OCI-LY7 (cell line): ENCODE measurements at regions not wholly inside any gene's neighbourhood (a gene's known extent, or its start where the extent isn't known, plus 50 kb on each side); places are given as distances from the start of the nearest gene placed in this dataset.

Source experiments
- BruUV-seq: library from RNA; stranded (reverse); fragments of 400-500 nt; replicated peaks from 2 replicates; lab custom pipeline; 2021; lab: Mats Ljungman, UMichigan
- CTCF ChIA-PET: fragments of 300-600 bp; sonication (Branson Sonifier 250); formaldehyde crosslinking; loops from one replicate; lab custom pipeline; 2022; ENCODE audit warnings: antibody characterized with exemption; ENCODE audit not compliant: unreplicated experiment; lab: Charles Lee
- POLR2A ChIA-PET: fragments of 300-600 bp; sonication (Branson Sonifier 250); formaldehyde crosslinking; loops from one replicate; lab custom pipeline; 2022; ENCODE audit warnings: antibody characterized with exemption; lab: Charles Lee
- DNase-seq: peaks from one replicate; pipeline ENCODE4 v3.0.0-alpha.2; 2015; ENCODE audit warnings: low spot score
- H2AFZ ChIP-seq: fragments of 200-600 bp; sonication (generic), shearing (Covaris generic); 2 replicates; pipeline ENCODE4 v1.6.1; 2014; ENCODE audit warnings: mild to moderate bottlenecking, antibody characterized with exemption, low read length, moderate library complexity
- H3K27ac ChIP-seq: fragments of 200-600 bp; sonication (generic); 2 replicates; pipeline ENCODE4 v1.5.1; 2014; ENCODE audit warnings: mixed run types, low read depth, mild to moderate bottlenecking, moderate library complexity, low read length, inconsistent platforms; ENCODE audit not compliant: poor library complexity, severe bottlenecking
- H3K36me3 ChIP-seq: fragments of 200-600 bp; sonication (generic); 2 replicates; pipeline ENCODE4 v1.6.1; 2014; ENCODE audit warnings: mild to moderate bottlenecking, antibody characterized with exemption, low read length, moderate library complexity, mixed read lengths; ENCODE audit not compliant: insufficient read depth
- H3K4me1 ChIP-seq: fragments of 200-600 bp; sonication (generic); 2 replicates; pipeline ENCODE4 v1.5.1; 2014; ENCODE audit warnings: mild to moderate bottlenecking, low read length; ENCODE audit not compliant: insufficient read depth, poor library complexity, severe bottlenecking
- H3K4me2 ChIP-seq: fragments of 200-600 bp; sonication (generic); 2 replicates; pipeline ENCODE4 v1.6.1; 2014; ENCODE audit warnings: mild to moderate bottlenecking, low read length
- H3K4me3 ChIP-seq: fragments of 200-600 bp; sonication (generic); 2 replicates; pipeline ENCODE4 v1.5.1; 2014; ENCODE audit warnings: mild to moderate bottlenecking, low read depth, low read length; ENCODE audit not compliant: poor library complexity, severe bottlenecking
- H3K79me2 ChIP-seq: fragments of 200-600 bp; sonication (generic); 2 replicates; pipeline ENCODE4 v1.6.1; 2016; ENCODE audit warnings: low read depth, mild to moderate bottlenecking, low read length, moderate library complexity, mixed read lengths; ENCODE audit not compliant: insufficient read depth
- H3K9me2 ChIP-seq: fragments of 200-600 bp; sonication (generic); 2 replicates; pipeline ENCODE4 v1.6.1; 2016; ENCODE audit warnings: mild to moderate bottlenecking, low read length, mixed read lengths; ENCODE audit not compliant: insufficient read depth
- H3K9me3 ChIP-seq: fragments of 200-600 bp; sonication (generic); 2 replicates; pipeline ENCODE4 v1.6.1; 2014; ENCODE audit warnings: mild to moderate bottlenecking, mixed run types, low read length, mixed read lengths
- H4K20me1 ChIP-seq: fragments of 200-600 bp; sonication (generic); 2 replicates; pipeline ENCODE4 v1.6.1; 2014; ENCODE audit warnings: mild to moderate bottlenecking, antibody characterized with exemption, low read length, moderate library complexity, mixed read lengths; ENCODE audit not compliant: insufficient read depth
- CTCF ChIP-seq: fragments of 200-600 bp; sonication (generic); conservative IDR thresholded peaks from 2 replicates; pipeline ENCODE4 v1.5.1; 2014; ENCODE audit warnings: mild to moderate bottlenecking, antibody characterized with exemption, low read length, moderate library complexity, mixed read lengths
- EZH2phosphoT487 ChIP-seq: fragments of 200-600 bp; sonication (generic); IDR thresholded peaks from 2 replicates; pipeline ENCODE4 v1.6.1; 2018; ENCODE audit warnings: low read depth, borderline replicate concordance, mild to moderate bottlenecking, mixed run types, antibody characterized with exemption, low read length, moderate library complexity, mixed read lengths
- intact Hi-C: fragments of 100-400 bp; cut with micrococcal nuclease; formaldehyde crosslinking; loops from one replicate; pipeline ENCODE4 v1.10.0; 2022; ENCODE audit not compliant: unreplicated experiment

GRCh38 chr17:27379888-27380533 lies 76.2 kb upstream of the KSR1 start:
- no peaks in the 10 kb centered on the region for H3K9me3 ChIP-seq
- H3K4me3 ChIP-seq: no peak overlapping the region
- H3K4me1 ChIP-seq: no peaks in the 10 kb centered on the region
- ChIA-PET POLR2A (no interaction called here), CTCF (no interaction called here)
- no peaks in the 10 kb centered on the region for H4K20me1 ChIP-seq
- no peak overlapping the region for H2AFZ ChIP-seq
- BruUV-seq: no TSS peak
- no peaks in the 10 kb centered on the region for H3K36me3 ChIP-seq
- H3K27ac ChIP-seq: no peak overlapping the region
- intact Hi-C loops: loop anchor here (2.0 kb wide), 2 partner anchors 27 to 135 kb away; no protein-coding TSS in a partner anchor
- no peak for DNase-seq
- TF ChIP-seq CTCF: no peak
- TF ChIP-seq EZH2phosphoT487: no peak
- no peaks in the 10 kb centered on the region for H3K9me2 ChIP-seq
- H3K79me2 ChIP-seq: no peaks in the 10 kb centered on the region
- no peak overlapping the region for H3K4me2 ChIP-seq

GRCh38 chr17:27380551-27380950 lies 75.7 kb upstream of the KSR1 start:
- Histone ChIP-seq H3K36me3 (no peaks in the 10 kb centered on the region), H3K9me2 (no peaks in the 10 kb centered on the region), H3K4me1 (no peaks in the 10 kb centered on the region), H3K9me3 (no peaks in the 10 kb centered on the region), H4K20me1 (no peaks in the 10 kb centered on the region), H3K4me3 (no peak overlapping the region), H3K4me2 (no peak overlapping the region), H3K27ac (no peak overlapping the region), H2AFZ (no peak overlapping the region), H3K79me2 (no peaks in the 10 kb centered on the region)
- BruUV-seq: no TSS peak
- intact Hi-C loops: loop anchor here (2.0 kb wide), 2 partner anchors 28 to 136 kb away; no protein-coding TSS in a partner anchor
- no peak for TF ChIP-seq CTCF
- TF ChIP-seq EZH2phosphoT487: no peak
- CTCF ChIA-PET: no interaction called here
- POLR2A ChIA-PET: no interaction called here
- DNase-seq: no peak

- intact Hi-C loops: loop anchor here (2.0 kb wide), 2 partner anchors 28 to 136 kb away; no protein-coding TSS in a partner anchor
- H3K9me2 ChIP-seq: no peaks in the 10 kb centered on the region
- CTCF ChIA-PET: no interaction called here
- H2AFZ ChIP-seq: no peak overlapping the region
- BruUV-seq: no TSS peak
- no peaks in the 10 kb centered on the region for H3K9me3 ChIP-seq
- H3K79me2 ChIP-seq: no peaks in the 10 kb centered on the region
- DNase-seq: peak; percentile 70
- H3K4me2 ChIP-seq: no peak overlapping the region
- TF ChIP-seq CTCF (peak; percentile 88), EZH2phosphoT487 (no peak)
- POLR2A ChIA-PET: no interaction called here
- H3K27ac ChIP-seq: no peak overlapping the region
- H3K36me3 ChIP-seq: no peaks in the 10 kb centered on the region
- H3K4me1 ChIP-seq: no peaks in the 10 kb centered on the region
- no peak overlapping the region for H3K4me3 ChIP-seq
- no peaks in the 10 kb centered on the region for H4K20me1 ChIP-seq
These were observed 75.2 kb upstream of the KSR1 start for GRCh38 chr17:27381007-27381501.
